T47D (cell line): ENCODE measurements at regions not wholly inside any gene's neighbourhood (a gene's known extent, or its start where the extent isn't known, plus 50 kb on each side); places are given as distances from the start of the nearest gene placed in this dataset.

Source experiments
- DNase-seq, 2 experiments: peaks; one replicate each; pipeline versions ENCODE4 v3.0.0 to v3.0.0-alpha.2; 2011 to 2012; ENCODE audit warnings: low read depth in 1 of 2, low spot score in 1 of 2
- JUND ChIP-seq: IDR thresholded peaks from 2 replicates; pipeline ENCODE4 v1.6.1; 2012; ENCODE audit warnings: low read depth
- in situ Hi-C: cut with HindIII; loops from 2 replicates; pipeline ENCODE4 v1.10.0; 2016; ENCODE audit warnings: low sequenced_read_pairs, low pct_unique_long_range_greater_than_20kb

GRCh38 chr21:15560383-15561056, 169.3 kb upstream of the USP25 start:
- no peak for DNase-seq
- in situ Hi-C loops, result no loop called here
- TF ChIP-seq JUND, result no peak

GRCh38 chr21:15562748-15563147, 167.0 kb upstream of the USP25 start:
- no peak for TF ChIP-seq JUND
- in situ Hi-C loops, result no loop called here
- DNase-seq, result no peak

DNA sequence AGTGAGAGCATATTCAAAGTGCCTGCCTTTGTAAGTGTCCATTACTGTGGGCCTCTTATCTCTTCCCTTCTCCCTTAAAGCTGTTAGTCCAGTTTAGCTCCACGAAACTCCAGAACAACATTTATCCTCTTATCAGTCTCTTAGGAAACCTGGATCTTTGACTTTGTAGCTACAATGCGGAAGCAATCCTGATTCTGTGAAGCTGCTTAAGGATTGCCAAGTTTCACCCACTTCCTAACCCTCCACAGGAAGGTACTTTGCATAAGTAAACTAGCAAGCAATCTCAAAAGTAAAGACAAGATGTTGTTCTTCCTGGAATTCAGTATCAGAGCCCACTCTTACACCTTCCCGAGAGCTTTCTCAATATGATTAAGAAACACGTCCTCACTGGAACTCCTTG, 164.9 kb upstream of the USP25 start:
- in situ Hi-C loops, result no loop called here
- no peak for TF ChIP-seq JUND
- no peak for DNase-seq

- DNase-seq, result no peak
- in situ Hi-C loops, result no loop called here
- TF ChIP-seq JUND, result no peak
Measured at GRCh38 chr21:15566703-15567102, 163.1 kb upstream of the USP25 start.

- in situ Hi-C loops, result no loop called here
- no peak for TF ChIP-seq JUND
- DNase-seq, result no peak
Measured at GRCh38 chr21:15567191-15567590, 162.6 kb upstream of the USP25 start.

DNA sequence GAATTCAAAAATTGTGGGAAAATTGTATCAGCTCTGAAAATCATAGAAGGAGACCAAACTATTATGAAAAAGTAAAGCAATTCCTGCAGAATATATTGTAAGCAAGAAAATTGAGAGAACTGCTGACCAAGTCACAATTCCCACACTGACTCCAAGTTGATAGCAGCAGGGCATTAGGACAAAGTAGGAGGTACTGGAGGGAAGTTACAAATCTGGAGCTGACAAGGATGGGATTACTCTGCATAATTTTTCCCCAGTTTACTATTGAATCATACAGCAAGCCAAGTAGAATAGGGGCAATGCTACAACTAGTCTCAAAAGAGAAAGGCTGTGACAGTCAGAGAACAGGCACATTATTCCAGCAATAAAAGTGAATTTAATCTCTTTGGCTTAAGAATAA, 161.3 kb upstream of the USP25 start:
- DNase-seq, result no peak
- TF ChIP-seq JUND, result no peak
- in situ Hi-C loops, result no loop called here

DNA sequence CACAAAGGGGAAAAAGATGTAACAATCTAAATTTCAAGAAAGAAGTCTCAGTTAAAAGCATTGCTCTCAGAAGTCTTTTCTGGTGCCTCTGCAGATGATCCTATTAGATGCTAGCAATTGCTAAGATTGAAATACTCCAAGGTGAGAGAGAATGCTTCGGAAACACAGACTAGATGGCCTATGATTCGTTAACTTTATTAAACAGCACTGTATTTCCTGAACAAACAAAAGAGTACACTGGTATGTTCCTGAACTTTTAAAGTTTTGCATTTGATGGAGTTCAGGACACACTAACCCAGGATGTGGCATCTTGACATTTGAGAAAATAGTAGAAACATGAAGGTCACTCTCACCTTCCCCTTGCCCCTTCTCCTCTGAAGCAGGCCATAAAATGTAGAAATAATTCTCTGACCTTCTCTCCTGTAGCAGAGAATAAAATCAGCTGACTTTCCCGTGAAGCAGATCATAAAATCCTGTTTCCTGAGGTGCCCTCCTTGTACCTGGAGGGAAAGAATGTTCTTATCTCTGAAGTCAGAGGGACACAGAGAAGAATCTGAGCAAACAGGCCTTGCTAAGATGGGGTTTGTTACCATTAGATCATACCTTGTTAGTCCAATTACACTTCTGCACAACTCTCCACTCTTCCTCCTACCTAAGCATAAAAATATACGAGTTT, 142.9 kb upstream of the USP25 start:
- no peak for TF ChIP-seq JUND
- peak in 1 of 2 experiments; percentile 15 for DNase-seq
- in situ Hi-C loops, result no loop called here

GRCh38 chr21:15592271-15592860, 137.4 kb upstream of the USP25 start:
- in situ Hi-C loops, result no loop called here
- no peak for TF ChIP-seq JUND
- DNase-seq, result peak; percentile 29 to 78

GRCh38 chr21:15592957-15593356, 136.8 kb upstream of the USP25 start:
- in situ Hi-C loops, result no loop called here
- DNase-seq, result peak in 1 of 2 experiments; percentile 36
- TF ChIP-seq JUND, result no peak

DNA sequence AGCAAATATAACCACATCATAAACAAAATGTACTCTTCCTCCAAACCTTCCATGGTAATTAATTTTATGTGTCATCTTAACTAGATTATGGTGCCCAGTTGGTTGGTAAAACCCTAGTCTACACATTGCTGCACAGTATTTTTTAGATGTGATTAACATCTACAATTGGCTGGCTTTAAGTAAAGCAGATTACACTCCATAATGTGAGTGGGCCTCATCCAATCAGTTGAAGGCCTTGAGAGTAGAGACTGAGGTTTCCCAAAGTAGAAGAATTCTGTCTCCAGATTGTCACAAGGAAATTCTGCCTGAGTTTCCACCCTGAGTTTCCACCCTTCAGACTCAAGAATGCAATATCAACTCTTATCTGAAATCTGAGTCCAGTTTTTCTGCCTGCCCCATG, 128.4 kb upstream of the USP25 start:
- TF ChIP-seq JUND, result no peak
- DNase-seq, result no peak
- in situ Hi-C loops, result no loop called here

GRCh38 chr21:15604413-15604812, 125.4 kb upstream of the USP25 start:
- peak in 1 of 2 experiments; percentile 38 for DNase-seq
- in situ Hi-C loops, result no loop called here
- no peak for TF ChIP-seq JUND

GRCh38 chr21:15614766-15615165, 115.0 kb upstream of the USP25 start:
- no peak for TF ChIP-seq JUND
- in situ Hi-C loops, result no loop called here
- no peak for DNase-seq

DNA sequence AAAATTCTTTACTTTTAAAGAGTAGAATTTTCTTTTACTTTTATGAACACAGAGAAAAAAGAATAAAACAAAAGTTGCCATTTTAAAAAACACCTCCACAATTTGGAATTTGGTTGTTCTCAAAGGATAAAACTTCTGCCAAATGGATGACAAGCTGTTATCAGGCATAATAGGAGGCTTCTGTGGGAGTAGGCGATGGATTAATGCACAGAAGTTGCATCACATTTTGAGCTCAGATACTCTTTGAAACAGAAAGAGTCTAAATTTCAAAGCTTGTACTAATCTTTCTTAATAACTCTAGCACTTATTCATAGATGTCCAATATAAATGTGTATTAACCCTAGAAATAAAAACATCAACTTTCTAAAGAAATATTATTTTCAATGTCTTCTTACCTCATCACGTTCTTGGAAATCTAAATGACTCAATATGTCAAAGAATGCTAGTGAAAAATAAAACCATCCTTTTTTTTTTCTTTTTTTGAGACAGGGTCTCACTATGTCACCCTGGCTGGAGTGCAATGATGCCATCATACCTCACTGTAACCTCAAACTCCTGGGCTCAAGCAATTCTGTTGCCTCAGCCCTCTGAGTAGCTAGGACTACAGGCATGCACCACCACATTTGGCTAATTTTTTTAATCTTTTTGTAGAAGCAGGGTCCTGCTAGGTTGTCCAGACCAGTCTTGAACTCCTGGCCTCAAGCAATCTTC, 112.8 kb upstream of the USP25 start:
- TF ChIP-seq JUND, result no peak
- in situ Hi-C loops, result no loop called here
- DNase-seq, result no peak
